HEK293 (cell line): ENCODE measurements at regions not wholly inside any gene's neighbourhood (a gene's known extent, or its start where the extent isn't known, plus 50 kb on each side); places are given as distances from the start of the nearest gene placed in this dataset.

Experiments
- CTCF ChIA-PET: fragments of 350-600 bp; formaldehyde crosslinking; extraction: SDS; loops from one replicate; lab custom pipeline; 2021; ENCODE audit warnings: antibody characterized with exemption; lab: Yijun Ruan, JAX
- POLR2A ChIA-PET: fragments of 300-600 bp; formaldehyde crosslinking; extraction: SDS; loops from one replicate; lab custom pipeline; 2020; ENCODE audit warnings: antibody characterized with exemption, inconsistent platforms; lab: Yijun Ruan, JAX
- H3K27ac ChIP-seq: fragments of 200-500 bp; sonication (Bioruptor generic); 2 replicates; pipeline ENCODE4 v1.5.1; 2014; ENCODE audit warnings: low read depth, low read length, control low read depth, inconsistent platforms; ENCODE audit errors: extremely low read depth
- H3K36me3 ChIP-seq, 2 experiments: fragments of 200-500 bp in 1 of 2; sonication (Bioruptor generic) in 1 of 2; 1 replicate in 1 of 2; 2 replicates in 1 of 2; pipeline ENCODE4 v1.5.1; 2014 to 2017; ENCODE audit warnings: inconsistent platforms in 2 of 2, low read length in 2 of 2; ENCODE audit not compliant: control insufficient read depth in 2 of 2, insufficient read depth in 1 of 2
- H3K4me1 ChIP-seq: fragments of 200-500 bp; sonication (Bioruptor generic); 2 replicates; pipeline ENCODE4 v1.5.1; 2014; ENCODE audit warnings: mild to moderate bottlenecking, low read length, inconsistent platforms; ENCODE audit not compliant: control insufficient read depth, insufficient read depth
- H3K4me3 ChIP-seq: 2 replicates; pipeline ENCODE4 v1.5.1; 2011; ENCODE audit warnings: low read depth, mild to moderate bottlenecking, control low read depth, low read length, moderate library complexity
- H3K9me3 ChIP-seq: fragments of 200-500 bp; sonication (Bioruptor generic); 2 replicates; pipeline ENCODE4 v1.5.1; 2014; ENCODE audit warnings: low read depth, low read length, inconsistent platforms; ENCODE audit not compliant: control insufficient read depth, insufficient read depth
- GFI1B ChIP-seq: fragments of 450-650 bp; formaldehyde crosslinking; IDR thresholded peaks from 2 replicates; pipeline ENCODE4 v1.5.1; 2016; ENCODE audit warnings: missing biosample characterization, missing genetic modification characterization
- HOXA7 ChIP-seq: sonication (generic); formaldehyde crosslinking; IDR thresholded peaks from 2 replicates; pipeline ENCODE4 v1.8.1; 2022; ENCODE audit warnings: missing genetic modification reagents, borderline replicate concordance
- KLF17 ChIP-seq: fragments of 450-650 bp; formaldehyde crosslinking; IDR thresholded peaks from 2 replicates; pipeline ENCODE4 v1.5.1; 2016; ENCODE audit warnings: missing biosample characterization, missing genetic modification characterization
- MZF1 ChIP-seq: fragments of 450-650 bp; formaldehyde crosslinking; IDR thresholded peaks from 2 replicates; pipeline ENCODE4 v1.5.1; 2017; ENCODE audit warnings: missing biosample characterization, missing genetic modification characterization, borderline replicate concordance
- PATZ1 ChIP-seq: fragments of 450-650 bp; formaldehyde crosslinking; IDR thresholded peaks from 2 replicates; pipeline ENCODE4 v1.5.1; 2016; ENCODE audit warnings: missing biosample characterization, missing genetic modification characterization
- PRDM1 ChIP-seq: fragments of 450-650 bp; formaldehyde crosslinking; IDR thresholded peaks from 2 replicates; pipeline ENCODE4; 2016; ENCODE audit warnings: missing biosample characterization, missing genetic modification characterization
- PRDM2 ChIP-seq: fragments of 450-650 bp; formaldehyde crosslinking; IDR thresholded peaks from 2 replicates; pipeline ENCODE4 v1.5.1; 2016; ENCODE audit warnings: missing biosample characterization, missing genetic modification characterization, borderline replicate concordance
- TRIM28 ChIP-seq: IDR thresholded peaks from 2 replicates; pipeline ENCODE4 v1.6.1; 2011; ENCODE audit warnings: low read length, control low read depth, borderline replicate concordance
- ZBTB48 ChIP-seq: fragments of 450-650 bp; formaldehyde crosslinking; IDR thresholded peaks from 2 replicates; pipeline ENCODE4 v1.5.1; 2016; ENCODE audit warnings: missing biosample characterization, missing genetic modification characterization
- ZFP3 ChIP-seq: fragments of 450-650 bp; formaldehyde crosslinking; IDR thresholded peaks from 2 replicates; pipeline ENCODE4 v1.5.1; 2016; ENCODE audit warnings: low read depth, missing biosample characterization, missing genetic modification characterization
- ZNF10 ChIP-seq: fragments of 450-650 bp; formaldehyde crosslinking; IDR thresholded peaks from 2 replicates; pipeline ENCODE4 v1.5.1; 2017; ENCODE audit warnings: missing biosample characterization, missing genetic modification characterization
- ZNF157 ChIP-seq: fragments of 450-650 bp; formaldehyde crosslinking; IDR thresholded peaks from 2 replicates; pipeline ENCODE4 v1.5.1; 2016; ENCODE audit warnings: missing biosample characterization, missing genetic modification characterization
- ZNF175 ChIP-seq: fragments of 450-650 bp; formaldehyde crosslinking; IDR thresholded peaks from 2 replicates; pipeline ENCODE4 v1.5.1; 2016; ENCODE audit warnings: missing biosample characterization, missing genetic modification characterization
- ZNF19 ChIP-seq: fragments of 450-650 bp; formaldehyde crosslinking; IDR thresholded peaks from 2 replicates; pipeline ENCODE4; 2016; ENCODE audit warnings: missing biosample characterization, missing genetic modification characterization, low read depth
- ZNF202 ChIP-seq: fragments of 450-650 bp; formaldehyde crosslinking; IDR thresholded peaks from 2 replicates; pipeline ENCODE4 v1.5.1; 2016; ENCODE audit warnings: missing biosample characterization, missing genetic modification characterization, borderline replicate concordance
- ZNF23 ChIP-seq: fragments of 450-650 bp; formaldehyde crosslinking; IDR thresholded peaks from 2 replicates; pipeline ENCODE4 v1.5.1; 2016; ENCODE audit warnings: missing biosample characterization, missing genetic modification characterization, borderline replicate concordance
- ZNF513 ChIP-seq: fragments of 450-650 bp; IDR thresholded peaks from 2 replicates; pipeline ENCODE4 v1.5.1; 2018; ENCODE audit warnings: missing biosample characterization, missing genetic modification characterization
- ZNF544 ChIP-seq: fragments of 450-650 bp; formaldehyde crosslinking; IDR thresholded peaks from 2 replicates; pipeline ENCODE4 v1.5.0; 2017; ENCODE audit warnings: missing biosample characterization, missing genetic modification characterization
- ZNF629 ChIP-seq: fragments of 450-650 bp; formaldehyde crosslinking; IDR thresholded peaks from 2 replicates; pipeline ENCODE4 v1.5.1; 2017; ENCODE audit warnings: missing biosample characterization, missing genetic modification characterization
- ZNF670 ChIP-seq: fragments of 450-650 bp; formaldehyde crosslinking; IDR thresholded peaks from 2 replicates; pipeline ENCODE4 v1.5.1; 2016; ENCODE audit warnings: missing biosample characterization, missing genetic modification characterization, low read depth
- ZNF776 ChIP-seq: fragments of 450-650 bp; formaldehyde crosslinking; IDR thresholded peaks from 2 replicates; pipeline ENCODE4 v1.5.0; 2017; ENCODE audit warnings: missing biosample characterization, missing genetic modification characterization, borderline replicate concordance

- TF ChIP-seq ZNF513 (tag by site-specific recombination) = no peak
Observed at GRCh38 chr13:63025741-63026140, 1610.1 kb upstream of the PCDH20 start (continued).

- H3K36me3 ChIP-seq = no peaks in the 10 kb centered on the region
- H3K4me1 ChIP-seq = no peaks in the 10 kb centered on the region
- no peaks in the 10 kb centered on the region for H3K9me3 ChIP-seq
- H3K4me3 ChIP-seq = no peak overlapping the region
- CTCF ChIA-PET = no interaction called here
- no peak overlapping the region for H3K27ac ChIP-seq
- POLR2A ChIA-PET = no interaction called here
- TF ChIP-seq HOXA7 (CRISPR knock-in tag) (no peak), TRIM28 (0 out of 2 replicates have a peak, but pooled peaks have one; percentile 25), ZNF10 (no peak), KLF17 (no peak), ZNF19 (no peak), ZBTB48 (no peak)
- TF ChIP-seq, all 188 proteins: peak for 1
Observed at GRCh38 chr13:63024458-63024857, 1608.8 kb upstream of the PCDH20 start.

- CTCF ChIA-PET = no interaction called here
- Histone ChIP-seq H3K4me1 (no peaks in the 10 kb centered on the region), H3K27ac (no peak overlapping the region), H3K4me3 (no peak overlapping the region), H3K9me3 (no peaks in the 10 kb centered on the region), H3K36me3 (no peaks in the 10 kb centered on the region)
- POLR2A ChIA-PET = no interaction called here
- TF ChIP-seq ZNF157 (no peak), PRDM2 (tag by site-specific recombination) (no peak), ZFP3 (tag by site-specific recombination) (no peak), ZNF629 (tag by site-specific recombination) (no peak), ZNF670 (no peak), ZNF202 (tag by site-specific recombination) (no peak), GFI1B (tag by site-specific recombination) (no peak), ZNF23 (no peak), ZNF175 (no peak), MZF1 (tag by site-specific recombination) (no peak), ZNF776 (tag by site-specific recombination) (no peak), PRDM1 (tag by site-specific recombination) (no peak), ZNF544 (tag by site-specific recombination) (no peak), PATZ1 (tag by site-specific recombination) (no peak), ZNF19 (no peak)
- TF ChIP-seq, all 188 proteins: peak for 0
Observed at GRCh38 chr13:63011996-63012395, 1596.3 kb upstream of the PCDH20 start.
